GM20000 (cell line): ENCODE measurements at regions not wholly inside any gene's neighbourhood (a gene's known extent, or its start where the extent isn't known, plus 50 kb on each side); places are given as distances from the start of the nearest gene placed in this dataset.

Experiments
- DNase-seq: peaks from one replicate; pipeline ENCODE4 v3.0.0; 2012; ENCODE audit warnings: low spot score
- CTCF ChIP-seq: IDR thresholded peaks from 2 replicates; pipeline ENCODE4 v1.5.1; 2012; ENCODE audit warnings: mild to moderate bottlenecking, control low read depth; ENCODE audit errors: extremely low read depth, missing control alignments

DNA sequence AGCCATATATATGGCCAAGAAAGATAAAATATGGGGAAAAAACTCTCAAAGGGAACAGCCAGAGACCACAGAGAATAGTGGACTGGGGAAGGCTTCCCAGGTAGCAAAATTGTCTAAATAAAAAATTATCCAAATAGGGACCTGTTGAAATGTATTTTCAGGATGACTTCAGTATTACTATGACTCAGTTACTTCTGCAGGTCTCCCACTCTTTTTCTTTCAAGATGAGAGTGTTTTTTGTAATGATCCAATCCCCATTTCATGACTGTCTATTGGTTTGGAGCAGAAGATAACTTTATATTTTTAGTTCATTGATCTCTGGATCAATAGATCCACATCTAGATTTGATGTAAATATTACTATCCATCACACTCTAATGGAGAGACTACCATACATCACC is 372.1 kb upstream of the EMCN start:
- no peak for TF ChIP-seq CTCF

DNA sequence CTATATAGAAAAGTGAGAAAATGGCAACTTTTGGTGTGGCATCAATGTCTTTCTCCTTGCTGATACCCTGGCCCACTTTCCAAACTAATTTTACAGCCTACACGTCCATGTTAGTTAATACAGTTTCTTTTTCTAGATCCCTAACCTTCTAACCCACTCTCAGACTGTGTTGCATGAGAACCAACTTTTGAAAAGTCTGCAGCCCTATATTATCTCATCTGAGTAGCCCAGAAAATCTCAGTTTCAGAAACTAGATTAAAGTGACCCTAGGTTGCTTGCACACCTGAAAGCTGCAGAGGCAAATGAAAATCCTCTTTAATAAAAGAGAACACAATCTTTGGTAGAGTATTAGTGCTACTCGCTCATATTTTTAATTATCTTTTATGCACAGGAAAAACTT is 371.6 kb upstream of the EMCN start:
- TF ChIP-seq CTCF: no peak
- DNase-seq: no peak

More for the DNA sequence above, 372.1 kb upstream of the EMCN start:
- DNase-seq: no peak

DNA sequence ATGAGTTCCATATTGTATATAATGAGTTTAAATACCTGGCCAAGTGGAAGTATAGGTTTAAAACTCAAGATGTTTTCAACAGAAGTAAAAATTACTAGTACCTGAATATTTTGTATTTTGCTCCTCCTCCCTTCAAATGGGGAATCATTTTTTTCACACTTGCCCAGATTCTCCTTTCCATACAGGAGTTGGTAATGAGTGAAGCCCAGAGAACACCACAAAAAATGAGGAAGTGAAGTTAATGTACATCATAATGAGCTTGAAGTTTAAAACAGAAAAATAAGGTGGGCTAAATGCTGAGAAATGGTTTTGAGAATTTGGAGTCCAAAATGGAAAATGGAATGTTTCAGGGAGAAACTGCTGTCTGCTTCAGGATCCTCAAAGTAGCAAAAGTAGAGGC is 364.8 kb upstream of the EMCN start:
- DNase-seq: no peak
- no peak for TF ChIP-seq CTCF

DNA sequence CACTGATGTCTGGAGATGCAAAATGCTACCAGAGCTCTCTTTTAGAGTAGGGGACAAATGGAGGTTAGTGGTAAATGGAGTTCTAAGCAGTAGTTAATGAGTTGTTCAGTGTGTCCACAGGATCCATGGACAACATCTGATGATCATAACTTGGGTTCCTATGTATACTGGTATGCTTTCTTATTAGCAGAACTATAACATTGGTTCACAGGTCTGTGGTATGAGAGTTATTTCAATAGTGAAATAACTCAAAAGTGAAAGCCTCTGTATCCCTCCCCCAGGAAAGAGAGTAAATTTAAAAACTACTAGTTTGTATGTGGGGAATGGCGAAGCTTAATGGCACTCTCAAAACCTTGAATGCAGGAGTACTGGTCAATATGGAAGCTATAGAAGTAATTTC is 363.5 kb upstream of the EMCN start:
- no peak for DNase-seq
- TF ChIP-seq CTCF: no peak

DNA sequence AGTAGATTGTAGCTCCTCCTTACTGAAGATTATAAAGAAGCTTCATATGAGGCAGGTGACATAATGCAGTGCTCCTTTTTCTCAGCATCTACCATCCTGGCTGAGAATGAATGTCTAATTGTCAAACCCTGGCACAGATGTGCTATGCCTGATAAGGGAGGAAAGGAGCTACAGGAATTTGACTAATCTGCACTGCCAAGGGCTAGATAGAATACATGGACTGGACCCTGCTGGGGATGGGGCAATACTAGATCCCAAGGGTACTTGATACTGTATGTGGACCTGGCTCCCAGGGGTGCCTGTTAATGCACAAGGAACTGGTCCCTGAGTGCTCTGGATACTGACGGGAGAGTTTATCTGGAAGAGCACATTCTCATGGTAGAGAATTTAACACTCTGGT is 362.2 kb upstream of the EMCN start:
- no peak for TF ChIP-seq CTCF
- no peak for DNase-seq

- DNase-seq: no peak
- no peak for TF ChIP-seq CTCF
Measured at GRCh38 chr4:100879471-100879870, 361.6 kb upstream of the EMCN start.

- no peak for TF ChIP-seq CTCF
- DNase-seq: no peak
Measured at GRCh38 chr4:100876546-100876945, 358.7 kb upstream of the EMCN start.
